K562 (cell line): ENCODE measurements at regions not wholly inside any gene's neighbourhood (a gene's known extent, or its start where the extent isn't known, plus 50 kb on each side); places are given as distances from the start of the nearest gene placed in this dataset.

Experiments used
- ATAC-seq: fragments of 200-7000 bp; cut with Tn5 transposase; 3 replicates; pipeline ENCODE4 v1.9.1; 2020; ENCODE audit warnings: moderate library complexity
- BruUV-seq: library from RNA; stranded (reverse); fragments of 400-500 nt; replicated peaks from 2 replicates; lab custom pipeline; 2021; lab: Mats Ljungman, UMichigan
- CTCF ChIA-PET: fragments of 300-600 bp; formaldehyde crosslinking; extraction: SDS; loops from one replicate; lab custom pipeline; 2021; ENCODE audit warnings: low intra/inter-chr PET ratio; lab: Yijun Ruan, JAX
- POLR2A ChIA-PET: fragments of 300-600, 350-650 bp; sonication (Branson Sonifier 250); formaldehyde crosslinking; extraction: SDS; loops from one replicate; lab custom pipeline; 2021; ENCODE audit warnings: antibody characterized with exemption, inconsistent platforms; lab: Yijun Ruan, JAX
- DNase-seq, 4 experiments: peaks; one replicate each; pipeline versions ENCODE4 v3.0.0 to v3.0.0-alpha.2; 2011 to 2018; ENCODE audit warnings: low spot score in 3 of 4, mixed read lengths in 3 of 4; ENCODE audit errors: extremely low read depth in 1 of 4
- FAIRE-seq: peaks from 2 replicates; lab custom pipeline; 2011; peaks lifted over from hg19 to GRCh38; lab: Jason Lieb, UNC
- H2AFZ ChIP-seq: 2 replicates; pipeline ENCODE4 v1.6.0; 2011; ENCODE audit warnings: low read depth, low read length, control low read depth, inconsistent platforms
- H3K27ac ChIP-seq: fragments of 200-600 bp; 3 replicates; pipeline ENCODE4 v1.8.0; 2011; ENCODE audit warnings: low read depth, mild to moderate bottlenecking, control low read depth, inconsistent platforms, low read length, moderate library complexity, mixed read lengths; ENCODE audit errors: extremely low read depth
- H3K27me3 ChIP-seq, 2 experiments: fragments of 300-600 bp in 1 of 2; 2 replicates in 1 of 2; 3 replicates in 1 of 2; pipeline versions ENCODE4 v1.6.0 to v1.8.0; 2011; ENCODE audit warnings: inconsistent platforms in 2 of 2, low read length in 2 of 2, mild to moderate bottlenecking in 1 of 2, mixed read lengths in 1 of 2, moderate library complexity in 1 of 2; ENCODE audit not compliant: control insufficient read depth in 2 of 2, insufficient read depth in 2 of 2
- H3K36me3 ChIP-seq: fragments of 300-600 bp; 3 replicates; pipeline ENCODE4 v1.8.0; 2011; ENCODE audit warnings: mild to moderate bottlenecking, low read length, inconsistent platforms; ENCODE audit not compliant: control insufficient read depth, insufficient read depth
- H3K4me1 ChIP-seq, 2 experiments: fragments of 200-600 bp in 1 of 2; replicated peaks in 1 of 2; 2 replicates in 1 of 2; 3 replicates in 1 of 2; pipeline versions ENCODE4 v1.5.1 to v1.8.0; 2011; ENCODE audit warnings: inconsistent platforms in 2 of 2, low read length in 2 of 2, mild to moderate bottlenecking in 1 of 2, mixed read lengths in 1 of 2, moderate library complexity in 1 of 2; ENCODE audit not compliant: control insufficient read depth in 2 of 2, insufficient read depth in 2 of 2
- H3K4me2 ChIP-seq: 2 replicates; pipeline ENCODE4 v1.6.1; 2011; ENCODE audit warnings: low read length, control low read depth, inconsistent platforms, mixed read lengths; ENCODE audit not compliant: insufficient read depth
- H3K4me3 ChIP-seq: fragments of 200-600 bp; sonication (generic), shearing (Covaris generic); 2 replicates; pipeline ENCODE4 v1.5.1; 2016; ENCODE audit warnings: control low read depth, inconsistent platforms
- H3K79me2 ChIP-seq: fragments of 200-600 bp; 3 replicates; pipeline ENCODE4 v1.8.0; 2011; ENCODE audit warnings: low read length, inconsistent platforms; ENCODE audit not compliant: control insufficient read depth, insufficient read depth
- H3K9ac ChIP-seq, 2 experiments: 2 replicates each; pipeline versions ENCODE4 v1.6.0 to v1.6.1; 2011; ENCODE audit warnings: low read depth in 2 of 2, low read length in 2 of 2, control low read depth in 1 of 2, inconsistent platforms in 1 of 2, mild to moderate bottlenecking in 1 of 2, mixed read lengths in 1 of 2; ENCODE audit not compliant: insufficient read depth in 1 of 2
- H3K9me1 ChIP-seq: one replicate; pipeline ENCODE4 v1.6.0; 2011; ENCODE audit warnings: inconsistent platforms, mild to moderate bottlenecking, low read length, moderate library complexity; ENCODE audit not compliant: control insufficient read depth, insufficient read depth
- H3K9me3 ChIP-seq: replicated peaks from 2 replicates; pipeline ENCODE4 v1.5.1; 2011; ENCODE audit warnings: low read depth, low read length, inconsistent platforms; ENCODE audit not compliant: control insufficient read depth, insufficient read depth
- H4K20me1 ChIP-seq: replicated peaks from 2 replicates; pipeline ENCODE4 v1.6.1; 2011; ENCODE audit warnings: low read length, inconsistent platforms, mixed read lengths; ENCODE audit not compliant: control insufficient read depth, insufficient read depth
- ASH1L ChIP-seq: fragments of 450-650 bp; IDR thresholded peaks from 2 replicates; pipeline ENCODE4 v1.6.1; 2018; ENCODE audit warnings: borderline replicate concordance, mild to moderate bottlenecking, low read depth; ENCODE audit not compliant: partially characterized antibody
- BRD4 ChIP-seq: fragments of 200-600 bp; sonication (generic); IDR thresholded peaks from 2 replicates; pipeline ENCODE4 v1.6.1; 2017; ENCODE audit warnings: inconsistent platforms
- CBX8 ChIP-seq: fragments of 200-600 bp; sonication (generic); IDR thresholded peaks from 2 replicates; pipeline ENCODE4 v1.6.1; 2012; ENCODE audit warnings: borderline replicate concordance, mixed run types, low read depth, mild to moderate bottlenecking, moderate library complexity, mixed read lengths, low read length, control low read depth, inconsistent platforms; ENCODE audit not compliant: poor library complexity, severe bottlenecking; ENCODE audit errors: extremely low read depth
- FOS ChIP-seq: IDR thresholded peaks from 3 replicates; pipeline ENCODE4 v1.6.1; 2011; ENCODE audit not compliant: insufficient read length; ENCODE audit errors: extremely low read depth
- HBP1 ChIP-seq: fragments of 450-650 bp; formaldehyde crosslinking; IDR thresholded peaks from 2 replicates; pipeline ENCODE4 v1.4.0; 2022; ENCODE audit warnings: missing genetic modification characterization
- HEY1 ChIP-seq: fragments of 250-450 bp; sonication (Bioruptor Pico); IDR thresholded peaks from 2 replicates; pipeline ENCODE4 v1.5.0; 2020; ENCODE audit warnings: mild to moderate bottlenecking, moderate library complexity, borderline replicate concordance
- MYBL2 ChIP-seq, 2 experiments: fragments of 450-650 bp in 1 of 2; sonication (generic) in 1 of 2; formaldehyde crosslinking in 1 of 2; IDR thresholded peaks; 2 replicates each; pipeline versions ENCODE4 v1.6.1 to v1.8.1; 2017 to 2022; ENCODE audit warnings: borderline replicate concordance in 1 of 2, inconsistent platforms in 1 of 2, low read depth in 1 of 2, mild to moderate bottlenecking in 1 of 2, missing genetic modification reagents in 1 of 2, moderate library complexity in 1 of 2
- PKNOX1 ChIP-seq: fragments of 450-650 bp; IDR thresholded peaks from 2 replicates; pipeline ENCODE4 v1.6.1; 2016
- XRCC3 ChIP-seq: fragments of 450-650 bp; IDR thresholded peaks from 2 replicates; pipeline ENCODE4 v1.6.1; 2017; ENCODE audit warnings: mild to moderate bottlenecking, moderate library complexity
- XRCC4 ChIP-seq: IDR thresholded peaks from one replicate; pipeline ENCODE4 v1.6.1; 2011; ENCODE audit not compliant: insufficient read depth, insufficient read length; ENCODE audit errors: extremely low read depth
- ZNF143 ChIP-seq: sonication (generic); formaldehyde crosslinking; IDR thresholded peaks from 2 replicates; pipeline ENCODE4 v1.9.0; 2022; ENCODE audit warnings: mild to moderate bottlenecking, missing genetic modification reagents
- ZNF146 ChIP-seq: IDR thresholded peaks from one replicate; pipeline ENCODE4 v1.6.1; 2018; ENCODE audit warnings: missing compliant biosample characterization; ENCODE audit not compliant: unreplicated experiment
- ZNF263 ChIP-seq: sonication (generic); formaldehyde crosslinking; IDR thresholded peaks from 2 replicates; pipeline ENCODE4 v1.8.0; 2022; ENCODE audit warnings: mild to moderate bottlenecking, missing genetic modification reagents, borderline replicate concordance
- in situ Hi-C: fragments of 300-500 bp; cut with MboI; formaldehyde crosslinking; loops from 4 replicates; pipeline ENCODE4 v1.15.0; 2018; ENCODE audit warnings: inconsistent platforms, mixed read lengths
- intact Hi-C: fragments of 100-400 bp; cut with micrococcal nuclease; formaldehyde crosslinking; loops from 2 replicates; pipeline ENCODE4 v1.14.2; 2022
- TF ChIP-seq, protein P1 (sequence below): sonication (generic); formaldehyde crosslinking; IDR thresholded peaks from 2 replicates; pipeline ENCODE4 v1.4.0; 2020; ENCODE audit warnings: mild to moderate bottlenecking, missing genetic modification reagents

DNA sequence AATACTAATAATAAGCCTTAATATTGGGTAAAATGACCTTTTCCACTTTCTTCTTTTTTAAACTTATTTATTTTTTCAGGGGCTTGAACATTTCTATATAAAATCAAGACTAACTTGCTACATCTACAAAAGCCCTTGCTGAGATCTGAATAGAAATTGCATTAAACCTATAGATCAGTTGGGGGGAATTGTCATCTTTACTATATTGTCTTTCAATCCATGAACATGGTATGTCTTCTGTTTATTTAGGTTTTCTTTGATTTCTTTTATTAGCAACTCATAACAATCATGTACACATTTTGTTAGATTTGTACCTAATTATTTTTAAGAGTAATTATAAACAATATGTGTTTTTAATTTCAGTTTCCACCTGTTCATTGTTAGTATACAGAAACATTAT is 96.4 kb upstream of the SLC22A23 start:
- intact Hi-C loops = no loop called here
- Histone ChIP-seq H3K36me3 (no peaks in the 10 kb centered on the region), H3K9ac (no peak overlapping the region)
- TF ChIP-seq MYBL2 (IDR thresholded peaks at IDR 0.05; ENCODE audit: low read depth) (no peak), MYBL2 (CRISPR knock-in tag; IDR thresholded peaks at IDR 0.05; ENCODE audit: borderline replicate concordance) (no peak), ASH1L (no peak), HBP1 (CRISPR knock-in tag) (no peak), BRD4 (no peak), ZNF263 (no peak), HEY1 (CRISPR knock-in tag) (no peak), XRCC4 (no peak), FOS (no peak), PKNOX1 (no peak), XRCC3 (no peak), ZNF146 (CRISPR knock-in tag) (no peak), ZNF143 (CRISPR knock-in tag) (no peak), CBX8 (no peak)
- TF ChIP-seq, protein P1, sequence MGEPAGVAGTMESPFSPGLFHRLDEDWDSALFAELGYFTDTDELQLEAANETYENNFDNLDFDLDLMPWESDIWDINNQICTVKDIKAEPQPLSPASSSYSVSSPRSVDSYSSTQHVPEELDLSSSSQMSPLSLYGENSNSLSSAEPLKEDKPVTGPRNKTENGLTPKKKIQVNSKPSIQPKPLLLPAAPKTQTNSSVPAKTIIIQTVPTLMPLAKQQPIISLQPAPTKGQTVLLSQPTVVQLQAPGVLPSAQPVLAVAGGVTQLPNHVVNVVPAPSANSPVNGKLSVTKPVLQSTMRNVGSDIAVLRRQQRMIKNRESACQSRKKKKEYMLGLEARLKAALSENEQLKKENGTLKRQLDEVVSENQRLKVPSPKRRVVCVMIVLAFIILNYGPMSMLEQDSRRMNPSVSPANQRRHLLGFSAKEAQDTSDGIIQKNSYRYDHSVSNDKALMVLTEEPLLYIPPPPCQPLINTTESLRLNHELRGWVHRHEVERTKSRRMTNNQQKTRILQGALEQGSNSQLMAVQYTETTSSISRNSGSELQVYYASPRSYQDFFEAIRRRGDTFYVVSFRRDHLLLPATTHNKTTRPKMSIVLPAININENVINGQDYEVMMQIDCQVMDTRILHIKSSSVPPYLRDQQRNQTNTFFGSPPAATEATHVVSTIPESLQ (CRISPR knock-in tag) = no peak
- TF ChIP-seq, all 486 proteins: peak for 0
- no peaks in the 10 kb centered on the region for H3K79me2 ChIP-seq
- no peak overlapping the region for H3K4me2 ChIP-seq
- no peaks in the 10 kb centered on the region; the same call in 1 of the 2 replicates for H3K9me3 ChIP-seq
- no peaks in the 10 kb centered on the region for H3K9me1 ChIP-seq
- DNase-seq = no peak
- FAIRE-seq = no peak
- no TSS peak for BruUV-seq
- H3K4me1 ChIP-seq = no peaks in the 10 kb centered on the region
- no peak for ATAC-seq
- H4K20me1 ChIP-seq = no peaks in the 10 kb centered on the region; the same call in 1 of the 2 replicates
- ChIA-PET CTCF (no interaction called here), POLR2A (no interaction called here)
- in situ Hi-C loops = no loop called here
- H3K4me3 ChIP-seq = no peak overlapping the region
- H3K27ac ChIP-seq = no peak overlapping the region
- peaks cover 6 to 9% of the 10 kb centered on the region in 2 experiments; a peak in 4 of 5 replicates for H3K27me3 ChIP-seq
- no peak overlapping the region for H2AFZ ChIP-seq
